SK-N-SH treated with all-trans-retinoic acid at 6 μM for 48 hours (cell line): ENCODE measurements at regions not wholly inside any gene's neighbourhood (a gene's known extent, or its start where the extent isn't known, plus 50 kb on each side); places are given as distances from the start of the nearest gene placed in this dataset.

Experiments
- ATAC-seq: fragments of 200-7000 bp; cut with Tn5 transposase; 3 replicates; pipeline ENCODE4 v1.9.1; 2020; ENCODE audit warnings: mild to moderate bottlenecking, moderate library complexity
- ARNTL ChIP-seq: fragments of 450-650 bp; formaldehyde crosslinking; IDR thresholded peaks from 2 replicates; pipeline ENCODE4 v1.5.0; 2020; ENCODE audit warnings: low read depth, mild to moderate bottlenecking, moderate library complexity, borderline replicate concordance
- BACH2 ChIP-seq: fragments of 250-450 bp; sonication (Bioruptor Pico); IDR thresholded peaks from 2 replicates; pipeline ENCODE4 v1.9.0; 2021; ENCODE audit warnings: mild to moderate bottlenecking, borderline replicate concordance
- CSDC2 ChIP-seq: fragments of 250-450 bp; sonication (Bioruptor Pico); IDR thresholded peaks from 2 replicates; pipeline ENCODE4 v1.5.0; 2020; ENCODE audit warnings: mild to moderate bottlenecking, moderate library complexity
- ESRRG ChIP-seq: fragments of 250-450 bp; sonication (Bioruptor Pico); IDR thresholded peaks from 2 replicates; pipeline ENCODE4 v1.6.1; 2021; ENCODE audit warnings: mild to moderate bottlenecking
- GLIS3 ChIP-seq: fragments of 250-450 bp; sonication (Bioruptor Pico); IDR thresholded peaks from 2 replicates; pipeline ENCODE4 v1.5.0; 2020; ENCODE audit warnings: mild to moderate bottlenecking, moderate library complexity
- ISL1 ChIP-seq: fragments of 250-450 bp; sonication (Bioruptor Pico); IDR thresholded peaks from 2 replicates; pipeline ENCODE4 v2.1.2; 2022; ENCODE audit warnings: mild to moderate bottlenecking, moderate library complexity
- OSR1 ChIP-seq: fragments of 250-450 bp; sonication (Bioruptor Pico); IDR thresholded peaks from 2 replicates; pipeline ENCODE4 v1.8.0; 2022; ENCODE audit warnings: moderate library complexity, mild to moderate bottlenecking, inconsistent platforms
- PPARA ChIP-seq: fragments of 250-450 bp; sonication (Bioruptor Pico); IDR thresholded peaks from 2 replicates; pipeline ENCODE4 v1.5.0; 2020; ENCODE audit warnings: mild to moderate bottlenecking, borderline replicate concordance
- RARB ChIP-seq: fragments of 250-450 bp; sonication (Bioruptor Pico); IDR thresholded peaks from 2 replicates; pipeline ENCODE4 v1.8.0; 2021; ENCODE audit warnings: mild to moderate bottlenecking, moderate library complexity
- SNAI2 ChIP-seq: fragments of 250-450 bp; sonication (Bioruptor Pico); IDR thresholded peaks from 2 replicates; pipeline ENCODE4 v1.5.0; 2020; ENCODE audit warnings: mild to moderate bottlenecking, moderate library complexity
- TCF4 ChIP-seq: fragments of 250-450 bp; sonication (Bioruptor Pico); IDR thresholded peaks from 2 replicates; pipeline ENCODE4 v1.8.0; 2021; ENCODE audit warnings: mild to moderate bottlenecking, moderate library complexity, borderline replicate concordance
- ZC3H10 ChIP-seq: fragments of 250-450 bp; sonication (Bioruptor Pico); IDR thresholded peaks from 2 replicates; pipeline ENCODE4 v1.5.1; 2021; ENCODE audit warnings: mild to moderate bottlenecking, moderate library complexity
- ZFP3 ChIP-seq: fragments of 250-450 bp; sonication (Bioruptor Pico); IDR thresholded peaks from 2 replicates; pipeline ENCODE4 v1.5.0; 2020; ENCODE audit warnings: mild to moderate bottlenecking, moderate library complexity
- ZFP30 ChIP-seq: fragments of 450-650 bp; formaldehyde crosslinking; IDR thresholded peaks from 2 replicates; pipeline ENCODE4 v1.5.0; 2022; ENCODE audit warnings: mild to moderate bottlenecking, moderate library complexity
- ZNF565 ChIP-seq: fragments of 450-650 bp; formaldehyde crosslinking; conservative IDR thresholded peaks from 2 replicates; pipeline ENCODE4 v1.5.0; 2020; ENCODE audit warnings: low read depth, mild to moderate bottlenecking, moderate library complexity
- ZNF70 ChIP-seq: fragments of 450-650 bp; formaldehyde crosslinking; IDR thresholded peaks from 2 replicates; pipeline ENCODE4 v1.5.0; 2020; ENCODE audit warnings: mild to moderate bottlenecking, moderate library complexity
- TF ChIP-seq, protein P1 (sequence below): fragments of 250-450 bp; sonication (Bioruptor Pico); IDR thresholded peaks from 2 replicates; pipeline ENCODE4 v1.5.0; 2020; ENCODE audit warnings: mild to moderate bottlenecking, moderate library complexity
- TF ChIP-seq, protein P2 (sequence below): fragments of 250-450 bp; sonication (Bioruptor Pico); IDR thresholded peaks from 2 replicates; pipeline ENCODE4 v1.5.1; 2020; ENCODE audit warnings: low read depth, mild to moderate bottlenecking, moderate library complexity
- TF ChIP-seq, protein P3 (sequence below): fragments of 250-450 bp; sonication (Bioruptor Pico); IDR thresholded peaks from 2 replicates; pipeline ENCODE4 v1.8.0; 2020; ENCODE audit warnings: mild to moderate bottlenecking, moderate library complexity, borderline replicate concordance
- TF ChIP-seq, protein P4 (sequence below): fragments of 250-450 bp; sonication (Bioruptor Pico); IDR thresholded peaks from 2 replicates; pipeline ENCODE4 v1.5.1; 2021; ENCODE audit warnings: mild to moderate bottlenecking, moderate library complexity
- TF ChIP-seq, protein P5 (sequence below): fragments of 250-450 bp; sonication (Bioruptor Pico); IDR thresholded peaks from 2 replicates; pipeline ENCODE4 v1.8.0; 2021; ENCODE audit warnings: low read depth, mild to moderate bottlenecking, moderate library complexity, borderline replicate concordance

DNA sequence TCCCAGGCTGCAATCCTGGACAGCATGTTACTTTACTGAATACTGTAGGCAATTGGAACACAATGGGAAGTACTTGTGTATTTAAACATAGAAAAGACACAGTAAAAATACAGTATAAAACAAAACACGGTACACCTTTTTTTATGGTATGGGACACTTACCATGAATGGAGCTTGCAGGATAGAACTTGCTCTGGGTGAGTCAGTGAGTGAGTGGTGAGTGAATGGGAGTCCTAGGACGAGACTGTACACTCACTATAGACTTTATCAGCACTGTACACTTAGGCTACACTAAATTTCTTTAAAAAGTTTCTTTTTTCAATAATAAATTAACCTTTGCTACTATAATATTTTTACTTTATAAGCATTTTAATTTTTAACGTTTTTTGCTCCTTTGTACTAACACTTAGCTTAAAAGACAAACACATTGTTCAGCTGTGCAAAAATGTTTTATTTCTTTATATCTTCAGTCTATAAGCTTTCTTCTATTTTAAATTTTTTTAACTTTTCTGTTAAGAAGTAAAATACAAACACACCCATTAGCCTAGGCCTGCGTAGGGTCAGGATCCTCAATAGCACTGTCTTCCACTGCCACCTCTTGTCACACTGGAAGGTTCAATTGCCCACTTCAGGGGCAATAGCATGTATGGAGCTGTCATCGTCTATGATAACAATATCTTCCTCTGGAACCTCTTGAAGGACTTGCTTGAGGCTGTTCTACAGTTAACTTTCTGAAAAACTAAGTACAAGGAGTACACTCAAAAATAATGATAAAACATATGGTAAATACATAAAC is 293.5 kb upstream of the FSTL5 start:
- no peak for ATAC-seq
- TF ChIP-seq ARNTL (no peak), SNAI2 (CRISPR knock-in tag) (no peak), ZC3H10 (CRISPR knock-in tag) (no peak), GLIS3 (CRISPR knock-in tag) (no peak), BACH2 (no peak), ZNF565 (no peak), ZFP30 (CRISPR knock-in tag) (no peak), ESRRG (CRISPR knock-in tag) (no peak), ISL1 (no peak), OSR1 (CRISPR knock-in tag) (no peak), ZNF70 (CRISPR knock-in tag) (no peak)
- TF ChIP-seq, protein P1, sequence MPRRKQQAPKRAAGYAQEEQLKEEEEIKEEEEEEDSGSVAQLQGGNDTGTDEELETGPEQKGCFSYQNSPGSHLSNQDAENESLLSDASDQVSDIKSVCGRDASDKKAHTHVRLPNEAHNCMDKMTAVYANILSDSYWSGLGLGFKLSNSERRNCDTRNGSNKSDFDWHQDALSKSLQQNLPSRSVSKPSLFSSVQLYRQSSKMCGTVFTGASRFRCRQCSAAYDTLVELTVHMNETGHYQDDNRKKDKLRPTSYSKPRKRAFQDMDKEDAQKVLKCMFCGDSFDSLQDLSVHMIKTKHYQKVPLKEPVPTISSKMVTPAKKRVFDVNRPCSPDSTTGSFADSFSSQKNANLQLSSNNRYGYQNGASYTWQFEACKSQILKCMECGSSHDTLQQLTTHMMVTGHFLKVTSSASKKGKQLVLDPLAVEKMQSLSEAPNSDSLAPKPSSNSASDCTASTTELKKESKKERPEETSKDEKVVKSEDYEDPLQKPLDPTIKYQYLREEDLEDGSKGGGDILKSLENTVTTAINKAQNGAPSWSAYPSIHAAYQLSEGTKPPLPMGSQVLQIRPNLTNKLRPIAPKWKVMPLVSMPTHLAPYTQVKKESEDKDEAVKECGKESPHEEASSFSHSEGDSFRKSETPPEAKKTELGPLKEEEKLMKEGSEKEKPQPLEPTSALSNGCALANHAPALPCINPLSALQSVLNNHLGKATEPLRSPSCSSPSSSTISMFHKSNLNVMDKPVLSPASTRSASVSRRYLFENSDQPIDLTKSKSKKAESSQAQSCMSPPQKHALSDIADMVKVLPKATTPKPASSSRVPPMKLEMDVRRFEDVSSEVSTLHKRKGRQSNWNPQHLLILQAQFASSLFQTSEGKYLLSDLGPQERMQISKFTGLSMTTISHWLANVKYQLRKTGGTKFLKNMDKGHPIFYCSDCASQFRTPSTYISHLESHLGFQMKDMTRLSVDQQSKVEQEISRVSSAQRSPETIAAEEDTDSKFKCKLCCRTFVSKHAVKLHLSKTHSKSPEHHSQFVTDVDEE = no peak
- TF ChIP-seq, protein P2, sequence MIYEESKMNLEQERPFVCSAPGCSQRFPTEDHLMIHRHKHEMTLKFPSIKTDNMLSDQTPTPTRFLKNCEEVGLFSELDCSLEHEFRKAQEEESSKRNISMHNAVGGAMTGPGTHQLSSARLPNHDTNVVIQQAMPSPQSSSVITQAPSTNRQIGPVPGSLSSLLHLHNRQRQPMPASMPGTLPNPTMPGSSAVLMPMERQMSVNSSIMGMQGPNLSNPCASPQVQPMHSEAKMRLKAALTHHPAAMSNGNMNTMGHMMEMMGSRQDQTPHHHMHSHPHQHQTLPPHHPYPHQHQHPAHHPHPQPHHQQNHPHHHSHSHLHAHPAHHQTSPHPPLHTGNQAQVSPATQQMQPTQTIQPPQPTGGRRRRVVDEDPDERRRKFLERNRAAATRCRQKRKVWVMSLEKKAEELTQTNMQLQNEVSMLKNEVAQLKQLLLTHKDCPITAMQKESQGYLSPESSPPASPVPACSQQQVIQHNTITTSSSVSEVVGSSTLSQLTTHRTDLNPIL = no peak
- TF ChIP-seq, protein P3, sequence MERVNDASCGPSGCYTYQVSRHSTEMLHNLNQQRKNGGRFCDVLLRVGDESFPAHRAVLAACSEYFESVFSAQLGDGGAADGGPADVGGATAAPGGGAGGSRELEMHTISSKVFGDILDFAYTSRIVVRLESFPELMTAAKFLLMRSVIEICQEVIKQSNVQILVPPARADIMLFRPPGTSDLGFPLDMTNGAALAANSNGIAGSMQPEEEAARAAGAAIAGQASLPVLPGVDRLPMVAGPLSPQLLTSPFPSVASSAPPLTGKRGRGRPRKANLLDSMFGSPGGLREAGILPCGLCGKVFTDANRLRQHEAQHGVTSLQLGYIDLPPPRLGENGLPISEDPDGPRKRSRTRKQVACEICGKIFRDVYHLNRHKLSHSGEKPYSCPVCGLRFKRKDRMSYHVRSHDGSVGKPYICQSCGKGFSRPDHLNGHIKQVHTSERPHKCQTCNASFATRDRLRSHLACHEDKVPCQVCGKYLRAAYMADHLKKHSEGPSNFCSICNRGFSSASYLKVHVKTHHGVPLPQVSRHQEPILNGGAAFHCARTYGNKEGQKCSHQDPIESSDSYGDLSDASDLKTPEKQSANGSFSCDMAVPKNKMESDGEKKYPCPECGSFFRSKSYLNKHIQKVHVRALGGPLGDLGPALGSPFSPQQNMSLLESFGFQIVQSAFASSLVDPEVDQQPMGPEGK (CRISPR knock-in tag) = no peak
- TF ChIP-seq, protein P4, sequence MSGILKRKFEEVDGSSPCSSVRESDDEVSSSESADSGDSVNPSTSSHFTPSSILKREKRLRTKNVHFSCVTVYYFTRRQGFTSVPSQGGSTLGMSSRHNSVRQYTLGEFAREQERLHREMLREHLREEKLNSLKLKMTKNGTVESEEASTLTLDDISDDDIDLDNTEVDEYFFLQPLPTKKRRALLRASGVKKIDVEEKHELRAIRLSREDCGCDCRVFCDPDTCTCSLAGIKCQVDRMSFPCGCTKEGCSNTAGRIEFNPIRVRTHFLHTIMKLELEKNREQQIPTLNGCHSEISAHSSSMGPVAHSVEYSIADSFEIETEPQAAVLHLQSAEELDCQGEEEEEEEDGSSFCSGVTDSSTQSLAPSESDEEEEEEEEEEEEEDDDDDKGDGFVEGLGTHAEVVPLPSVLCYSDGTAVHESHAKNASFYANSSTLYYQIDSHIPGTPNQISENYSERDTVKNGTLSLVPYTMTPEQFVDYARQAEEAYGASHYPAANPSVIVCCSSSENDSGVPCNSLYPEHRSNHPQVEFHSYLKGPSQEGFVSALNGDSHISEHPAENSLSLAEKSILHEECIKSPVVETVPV (CRISPR knock-in tag) = no peak

DNA sequence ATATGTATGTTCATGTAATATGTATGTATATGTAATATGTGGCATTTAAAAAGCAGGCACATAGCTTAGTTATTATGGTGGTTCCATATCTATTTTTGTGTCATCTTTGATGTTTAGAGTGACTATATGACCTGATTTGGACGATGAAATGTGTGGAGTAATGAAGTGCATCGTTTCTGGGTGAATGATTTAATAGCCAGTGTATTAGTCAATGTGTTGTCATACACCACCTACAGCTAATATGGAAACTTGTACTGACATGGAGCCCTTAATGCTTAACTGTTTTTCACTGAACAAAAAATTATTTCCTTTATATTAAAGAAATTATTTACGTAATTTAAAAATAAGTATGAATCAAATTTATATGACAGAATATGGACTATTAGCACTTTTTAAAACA is 292.3 kb upstream of the FSTL5 start:
- no peak for ATAC-seq
- TF ChIP-seq, protein P4 (CRISPR knock-in tag) = no peak
- no peak for TF ChIP-seq SNAI2 (CRISPR knock-in tag)
- TF ChIP-seq RARB (CRISPR knock-in tag) = no peak
- TF ChIP-seq ZNF565 = no peak
- no peak for TF ChIP-seq ZFP3
- TF ChIP-seq, protein P1 = no peak
- TF ChIP-seq BACH2 = no peak
- no peak for TF ChIP-seq ISL1
- TF ChIP-seq TCF4 = no peak
- TF ChIP-seq PPARA (CRISPR knock-in tag) = no peak
- no peak for TF ChIP-seq GLIS3 (CRISPR knock-in tag)
- TF ChIP-seq ARNTL = no peak
- TF ChIP-seq CSDC2 = no peak
- TF ChIP-seq ZC3H10 (CRISPR knock-in tag) = no peak
- TF ChIP-seq OSR1 (CRISPR knock-in tag) = no peak
- TF ChIP-seq, protein P5, sequence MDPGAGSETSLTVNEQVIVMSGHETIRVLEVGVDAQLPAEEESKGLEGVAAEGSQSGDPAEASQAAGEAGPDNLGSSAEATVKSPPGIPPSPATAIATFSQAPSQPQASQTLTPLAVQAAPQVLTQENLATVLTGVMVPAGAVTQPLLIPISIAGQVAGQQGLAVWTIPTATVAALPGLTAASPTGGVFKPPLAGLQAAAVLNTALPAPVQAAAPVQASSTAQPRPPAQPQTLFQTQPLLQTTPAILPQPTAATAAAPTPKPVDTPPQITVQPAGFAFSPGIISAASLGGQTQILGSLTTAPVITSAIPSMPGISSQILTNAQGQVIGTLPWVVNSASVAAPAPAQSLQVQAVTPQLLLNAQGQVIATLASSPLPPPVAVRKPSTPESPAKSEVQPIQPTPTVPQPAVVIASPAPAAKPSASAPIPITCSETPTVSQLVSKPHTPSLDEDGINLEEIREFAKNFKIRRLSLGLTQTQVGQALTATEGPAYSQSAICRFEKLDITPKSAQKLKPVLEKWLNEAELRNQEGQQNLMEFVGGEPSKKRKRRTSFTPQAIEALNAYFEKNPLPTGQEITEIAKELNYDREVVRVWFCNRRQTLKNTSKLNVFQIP (CRISPR knock-in tag) = no peak
